Pancreas (tissue), 10 donors: ENCODE measurements at regions not wholly inside any gene's neighbourhood (a gene's known extent, or its start where the extent isn't known, plus 50 kb on each side); places are given as distances from the start of the nearest gene placed in this dataset.
A peak's percentile ranks its signal among the peaks of the same experiment; 100 is the strongest.
"Not testable (repeated sequence)": the region's sequence is repeated elsewhere in the genome, so short reads cannot be mapped to it uniquely, and the experiment has no call there.

Experiments used
- ATAC-seq, 4 donors: fragments of 200-7000 bp; cut with Tn5 transposase; one replicate each; pipeline versions ENCODE4 v1.8.0 to v1.9.1; 2020; ENCODE audit warnings: mild to moderate bottlenecking in 4 of 4, moderate library complexity in 4 of 4
- DNase-seq, 6 donors: peaks; one replicate each; pipeline ENCODE4 v3.0.0-alpha.2; 2020
- FAIRE-seq: peaks from 2 replicates; lab custom pipeline; 2012; peaks lifted over from hg19 to GRCh38; lab: Jason Lieb, UNC
- H3K27ac ChIP-seq, 4 donors: fragments of 200-600 bp; sonication (generic); 1 replicate in 3 of 4; 2 replicates in 1 of 4; pipeline versions ENCODE4 v1.5.0 to v1.8.0; 2020
- H3K27me3 ChIP-seq, 4 donors: fragments of 200-600 bp; one replicate each; pipeline ENCODE4 v1.8.0; 2021
- H3K36me3 ChIP-seq, 3 donors: fragments of 200-600 bp; sonication (generic) in 1 of 3; one replicate each; pipeline versions ENCODE4 v1.5.0 to v1.8.0; 2020 to 2021
- H3K4me1 ChIP-seq, 3 donors: fragments of 200-600 bp; one replicate each; pipeline ENCODE4 v1.8.0; 2021
- H3K4me3 ChIP-seq, 4 donors: fragments of 200-600 bp; sonication (generic) in 2 of 4; one replicate each; pipeline versions ENCODE4 v1.5.0 to v1.8.0; 2020 to 2021
- H3K9me3 ChIP-seq, 4 donors: fragments of 200-600 bp; one replicate each; pipeline ENCODE4 v1.8.0; 2021
- WGBS, 2 donors: extraction: QIAGEN DNeasy Blood & Tissue Kit; methylation state at CpG; one replicate each; pipeline ENCODE4 v1.1.7; 2013; 5-methylcytosine and 5-hydroxymethylcytosine counted together
- intact Hi-C, 3 donors: fragments of 100-400 bp; cut with DNase I; formaldehyde crosslinking; loops; one replicate each; pipeline versions ENCODE4 v1.11.1 to v1.14.2; 2022
- TF ChIP-seq, protein P1 (sequence below), 4 donors: fragments of 200-600 bp; sonication (generic) in 3 of 4; IDR thresholded peaks; one replicate each; pipeline versions ENCODE4 v1.5.0 to v1.8.0; 2021; ENCODE audit warnings: antibody characterized with exemption in 4 of 4
- donor health status: healthy with polysubstance abuse.
- donor health status: DM: no; HTN: no; CAD: no; lungs with moderate emphysema.
- donor health status: DM: no; HTN: no; CAD: no.
- donor health status: control.
- donor health status: control.
- donor health status: Bipolar disorder and iron deficiency.
- donor health status: DM: yes; HTN: yes; CAD: no.
- donor health status: DM: no; HTN: no; CAD: no.
- donor health status: DM: no; HTN: no; CAD: no.
- donor health status: DM: yes; HTN: yes; CAD: no.

DNA sequence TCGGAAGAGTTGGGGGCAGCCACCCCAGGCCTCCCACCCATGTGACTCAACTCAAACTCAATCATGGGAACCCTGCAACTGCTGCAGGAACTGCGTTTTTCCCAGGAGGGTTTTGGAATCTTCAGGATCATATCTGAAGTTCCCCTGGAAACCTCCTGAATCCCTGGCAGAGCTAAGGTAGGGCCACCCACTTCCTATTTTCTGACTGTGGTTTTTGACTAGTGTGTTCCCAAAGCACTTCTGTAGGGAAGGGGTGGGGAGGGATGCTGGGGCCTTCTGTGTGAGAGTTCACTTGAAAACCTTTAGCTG lies 127.6 kb upstream of the UNC5B start:
- Histone ChIP-seq H3K4me1 (no peaks in the 10 kb centered on the region), H3K4me3 (no peak overlapping the region), H3K36me3 (no peaks in the 10 kb centered on the region), H3K27ac (no peak overlapping the region), H3K9me3 (no peaks in the 10 kb centered on the region), H3K27me3 (no peaks in the 10 kb centered on the region)
- 58 to 83% methylated on average over 2 of the region's 2 CpGs for WGBS, 2 donors
- ATAC-seq (no peak), DNase-seq (no peak), FAIRE-seq (no peak)
- intact Hi-C loops, result no loop called here
- TF ChIP-seq, protein P1, sequence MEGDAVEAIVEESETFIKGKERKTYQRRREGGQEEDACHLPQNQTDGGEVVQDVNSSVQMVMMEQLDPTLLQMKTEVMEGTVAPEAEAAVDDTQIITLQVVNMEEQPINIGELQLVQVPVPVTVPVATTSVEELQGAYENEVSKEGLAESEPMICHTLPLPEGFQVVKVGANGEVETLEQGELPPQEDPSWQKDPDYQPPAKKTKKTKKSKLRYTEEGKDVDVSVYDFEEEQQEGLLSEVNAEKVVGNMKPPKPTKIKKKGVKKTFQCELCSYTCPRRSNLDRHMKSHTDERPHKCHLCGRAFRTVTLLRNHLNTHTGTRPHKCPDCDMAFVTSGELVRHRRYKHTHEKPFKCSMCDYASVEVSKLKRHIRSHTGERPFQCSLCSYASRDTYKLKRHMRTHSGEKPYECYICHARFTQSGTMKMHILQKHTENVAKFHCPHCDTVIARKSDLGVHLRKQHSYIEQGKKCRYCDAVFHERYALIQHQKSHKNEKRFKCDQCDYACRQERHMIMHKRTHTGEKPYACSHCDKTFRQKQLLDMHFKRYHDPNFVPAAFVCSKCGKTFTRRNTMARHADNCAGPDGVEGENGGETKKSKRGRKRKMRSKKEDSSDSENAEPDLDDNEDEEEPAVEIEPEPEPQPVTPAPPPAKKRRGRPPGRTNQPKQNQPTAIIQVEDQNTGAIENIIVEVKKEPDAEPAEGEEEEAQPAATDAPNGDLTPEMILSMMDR (IDR thresholded peaks at IDR 0.05), result no peak

DNA sequence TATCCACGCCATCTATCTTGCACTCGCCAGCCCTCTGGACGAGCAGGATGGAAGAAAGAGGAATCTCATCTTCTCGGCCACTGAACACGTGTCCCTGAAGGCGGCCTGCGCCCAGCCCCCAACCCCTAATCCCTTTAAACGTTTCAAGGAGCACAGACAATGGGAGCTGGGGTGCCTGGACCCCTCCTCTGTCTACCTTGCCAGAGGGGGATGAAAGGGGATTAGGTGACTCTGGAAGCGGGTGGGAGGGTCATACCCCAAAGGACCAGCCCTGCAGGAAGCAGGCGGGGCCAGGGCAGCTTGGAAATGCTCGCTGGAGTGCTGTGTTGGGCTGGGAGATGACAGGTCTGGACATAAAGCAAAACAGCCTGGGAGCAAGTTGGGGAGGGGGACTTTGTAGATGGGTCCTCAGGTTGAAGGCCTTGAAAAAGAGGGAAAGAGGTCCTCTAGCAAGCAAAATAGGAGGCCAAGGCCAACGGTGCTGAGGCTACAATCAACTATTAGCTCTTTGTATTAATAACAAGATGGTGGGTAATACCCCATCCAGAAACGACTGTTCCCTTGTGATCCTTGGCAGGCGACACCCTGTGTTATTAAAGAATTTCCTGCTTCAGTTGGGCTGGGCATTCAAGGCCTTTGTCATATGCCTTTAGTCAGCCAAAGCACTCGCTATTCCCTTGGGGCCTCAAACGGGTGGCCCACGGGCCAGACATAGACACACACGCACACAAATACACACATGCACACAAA lies 126.5 kb upstream of the UNC5B start:
- Histone ChIP-seq H3K4me1 (no peaks in the 10 kb centered on the region), H3K27me3 (no peaks in the 10 kb centered on the region), H3K27ac (no peak overlapping the region), H3K36me3 (no peaks in the 10 kb centered on the region), H3K9me3 (no peaks in the 10 kb centered on the region), H3K4me3 (no peak overlapping the region)
- no peak for ATAC-seq
- WGBS, 2 donors, result 54 to 60% methylated on average over 18 of the region's 18 CpGs
- no peak for FAIRE-seq
- intact Hi-C loops, result no loop called here
- peak in 3 of 6 donors; percentile 2 to 28 (median 15) for DNase-seq
- TF ChIP-seq, protein P1 (IDR thresholded peaks at IDR 0.05), result no peak

DNA sequence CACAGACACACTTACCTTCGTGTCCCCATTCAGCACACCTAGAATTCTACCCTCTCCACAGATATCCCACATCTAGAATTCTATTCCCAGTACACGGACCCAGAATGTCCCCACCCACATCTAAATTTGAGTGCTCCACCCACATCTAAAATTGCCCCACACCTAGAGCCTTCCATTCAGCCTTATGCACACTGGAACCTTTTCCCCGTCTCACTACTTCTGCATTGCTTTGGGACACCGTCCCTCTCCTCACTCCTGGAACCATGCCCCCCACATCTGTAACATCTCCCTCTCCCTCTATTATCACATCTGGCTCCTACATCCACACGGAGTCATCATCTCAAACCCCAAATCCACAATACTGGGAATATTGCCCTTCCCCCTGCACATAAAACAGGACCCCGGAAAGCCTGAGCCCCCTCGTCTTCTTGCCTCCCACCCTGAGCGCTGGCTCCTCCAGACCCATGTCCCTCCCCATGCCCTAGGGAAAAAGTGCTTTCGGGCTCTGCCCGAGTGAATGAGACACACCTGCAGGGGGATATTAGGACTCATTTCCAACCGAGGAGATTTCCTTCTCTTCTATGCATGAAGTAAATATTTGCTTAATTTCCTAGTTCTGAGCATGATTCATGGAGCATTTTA lies 125.8 kb upstream of the UNC5B start:
- Histone ChIP-seq H3K9me3 (no peaks in the 10 kb centered on the region), H3K27me3 (no peaks in the 10 kb centered on the region), H3K4me1 (no peaks in the 10 kb centered on the region), H3K4me3 (no peak overlapping the region), H3K27ac (no peak overlapping the region), H3K36me3 (no peaks in the 10 kb centered on the region)
- peak in 1 of 6 donors; percentile 15 for DNase-seq
- FAIRE-seq, result no peak
- TF ChIP-seq, protein P1 (IDR thresholded peaks at IDR 0.05), result no peak
- WGBS, 2 donors, result 53 to 69% methylated on average over 11 of the region's 11 CpGs
- no peak for ATAC-seq
- intact Hi-C loops, result no loop called here

DNA sequence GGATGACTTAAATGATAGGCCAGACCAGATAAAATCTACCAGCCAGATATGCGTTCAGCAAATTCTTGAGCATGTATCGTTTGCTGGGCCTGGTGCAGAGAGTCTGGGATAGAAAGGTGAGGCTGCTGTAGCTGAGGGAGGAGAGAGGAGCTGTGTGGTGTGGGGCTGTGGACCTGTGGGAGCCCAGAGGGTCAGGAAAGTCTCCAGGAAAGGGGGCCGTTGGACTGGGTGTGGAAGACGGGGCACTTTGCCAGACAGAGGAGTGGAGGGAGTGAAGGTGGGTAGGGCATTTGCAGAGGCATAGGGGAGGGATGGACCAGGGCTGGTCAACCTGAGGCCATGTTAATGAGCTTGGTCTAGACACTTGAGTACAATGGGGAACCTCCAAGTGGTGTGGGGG lies 124.7 kb upstream of the UNC5B start:
- Histone ChIP-seq H3K4me3 (no peak overlapping the region), H3K9me3 (no peaks in the 10 kb centered on the region), H3K4me1 (no peaks in the 10 kb centered on the region), H3K36me3 (no peaks in the 10 kb centered on the region), H3K27ac (no peak overlapping the region), H3K27me3 (no peaks in the 10 kb centered on the region)
- FAIRE-seq (no peak), ATAC-seq (no peak), DNase-seq (peak in 2 of 6 donors; percentile 13 to 16)
- intact Hi-C loops, result no loop called here
- WGBS, 2 donors, result 66 to 67% methylated on average over 4 of the region's 4 CpGs
- TF ChIP-seq, protein P1 (IDR thresholded peaks at IDR 0.05), result no peak

DNA sequence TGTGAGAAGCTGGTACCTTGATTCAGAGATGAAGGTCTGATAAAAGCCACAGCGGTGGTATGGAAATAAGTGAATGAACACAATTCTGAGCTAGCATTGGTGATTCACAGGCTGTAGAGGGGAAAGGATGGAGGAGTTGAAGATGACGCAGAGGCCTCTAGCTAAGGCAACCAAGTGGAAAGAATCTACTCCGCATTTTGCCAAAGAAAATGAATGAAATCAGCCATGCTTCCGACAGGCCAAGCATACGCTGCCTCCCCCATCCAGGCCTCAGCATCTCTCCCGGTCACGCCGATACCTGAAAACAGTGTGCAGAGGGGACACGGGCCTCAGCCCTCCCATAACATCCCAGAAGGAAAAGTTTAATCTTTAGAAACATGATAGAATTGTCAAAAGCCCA lies 124.3 kb upstream of the UNC5B start:
- Histone ChIP-seq H3K4me1 (no peaks in the 10 kb centered on the region), H3K4me3 (no peak overlapping the region), H3K9me3 (no peaks in the 10 kb centered on the region), H3K27ac (no peak overlapping the region), H3K36me3 (no peaks in the 10 kb centered on the region), H3K27me3 (no peaks in the 10 kb centered on the region)
- FAIRE-seq (no peak), DNase-seq (no peak), ATAC-seq (no peak)
- WGBS, 2 donors, result 94 to 96% methylated on average over 9 of the region's 9 CpGs
- TF ChIP-seq, protein P1 (IDR thresholded peaks at IDR 0.05), result no peak
- intact Hi-C loops, result no loop called here

DNA sequence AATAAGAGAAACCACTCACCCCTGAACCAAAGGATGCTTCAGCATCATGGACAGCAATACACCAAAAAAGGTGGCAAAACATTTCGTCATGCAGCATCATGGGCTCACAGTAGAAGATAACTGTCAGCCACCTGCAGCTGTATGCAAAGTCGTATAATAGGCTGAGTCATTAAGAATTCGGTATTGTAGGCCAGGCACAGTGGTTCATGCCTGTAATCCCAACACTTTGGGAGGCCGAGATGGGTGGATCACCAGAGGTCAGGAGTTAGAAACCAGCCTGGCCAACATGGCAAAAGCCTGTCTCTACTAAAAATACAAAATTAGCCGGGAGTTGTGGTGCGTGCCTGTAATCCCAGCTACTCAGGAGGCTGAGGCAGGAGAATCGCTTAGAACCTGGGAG lies 123.8 kb upstream of the UNC5B start:
- intact Hi-C loops, ATAC-seq: not testable (repeated sequence)
- WGBS, 2 donors, result 84 to 86% methylated on average over 7 of the region's 7 CpGs

More for the DNA sequence above, 123.8 kb upstream of the UNC5B start:
- not testable (repeated sequence) for H3K27me3 ChIP-seq, DNase-seq, FAIRE-seq, H3K27ac ChIP-seq, H3K9me3 ChIP-seq, H3K4me3 ChIP-seq, H3K36me3 ChIP-seq, H3K4me1 ChIP-seq
